IMR-90 (cell line): ENCODE measurements at regions not wholly inside any gene's neighbourhood (a gene's known extent, or its start where the extent isn't known, plus 50 kb on each side); places are given as distances from the start of the nearest gene placed in this dataset.

Source experiments
- ATAC-seq: fragments of 200-7000 bp; cut with Tn5 transposase; 2 replicates; pipeline ENCODE4 v1.9.1; 2020; ENCODE audit warnings: low read depth, mild to moderate bottlenecking, moderate library complexity
- BruUV-seq: library from RNA; stranded (reverse); fragments of 400-500 nt; replicated peaks from 2 replicates; lab custom pipeline; 2021; lab: Mats Ljungman, UMichigan
- CTCF ChIA-PET: fragments of 300-600 bp; formaldehyde crosslinking; extraction: SDS; loops from one replicate; lab custom pipeline; 2021; ENCODE audit warnings: antibody characterized with exemption; lab: Yijun Ruan, JAX
- POLR2A ChIA-PET: fragments of 300-600 bp; sonication (Branson Sonifier 250); formaldehyde crosslinking; loops from one replicate; lab custom pipeline; 2022; ENCODE audit warnings: antibody characterized with exemption; ENCODE audit not compliant: unreplicated experiment; lab: Charles Lee
- DNase-seq: peaks from one replicate; pipeline ENCODE4 v3.0.0; 2013
- H2AFZ ChIP-seq: replicated peaks from 2 replicates; pipeline ENCODE3; 2013; ENCODE audit warnings: low read length, mild to moderate bottlenecking; ENCODE audit not compliant: poor library complexity
- H2AK5ac ChIP-seq: 2 replicates; pipeline ENCODE4 v1.6.1; 2013; ENCODE audit warnings: low read depth, low read length, inconsistent platforms
- H2AK9ac ChIP-seq: replicated peaks from 2 replicates; pipeline ENCODE3; 2013; ENCODE audit warnings: mild to moderate bottlenecking, low read depth, low read length, moderate library complexity; ENCODE audit not compliant: poor library complexity
- H2BK120ac ChIP-seq: 2 replicates; pipeline ENCODE4 v1.6.1; 2013; ENCODE audit warnings: low read depth, low read length, inconsistent platforms
- H2BK15ac ChIP-seq: 3 replicates; pipeline ENCODE4 v1.6.1; 2013; ENCODE audit warnings: low read depth, low read length, inconsistent platforms
- H2BK20ac ChIP-seq: 2 replicates; pipeline ENCODE4 v1.6.1; 2013; ENCODE audit warnings: low read depth, mild to moderate bottlenecking, inconsistent platforms, low read length, moderate library complexity
- H2BK5ac ChIP-seq: 2 replicates; pipeline ENCODE4 v1.6.1; 2013; ENCODE audit warnings: mild to moderate bottlenecking, low read depth, low read length, inconsistent platforms; ENCODE audit not compliant: poor library complexity, severe bottlenecking
- H3K14ac ChIP-seq: replicated peaks from 2 replicates; pipeline ENCODE4 v1.6.1; 2013; ENCODE audit warnings: low read depth, low read length, inconsistent platforms
- H3K18ac ChIP-seq: 2 replicates; pipeline ENCODE4 v1.6.1; 2013; ENCODE audit warnings: low read depth, low read length, control low read depth
- H3K23ac ChIP-seq: 2 replicates; pipeline ENCODE4 v1.6.1; 2013; ENCODE audit warnings: low read depth, low read length, inconsistent platforms
- H3K27ac ChIP-seq: 2 replicates; pipeline ENCODE4 v1.5.1; 2013; ENCODE audit warnings: mild to moderate bottlenecking, control low read depth, low read length; ENCODE audit not compliant: insufficient read depth
- H3K27me3 ChIP-seq: 2 replicates; pipeline ENCODE4 v1.6.1; 2013; ENCODE audit warnings: low read length; ENCODE audit not compliant: control insufficient read depth, insufficient read depth
- H3K36me3 ChIP-seq: 2 replicates; pipeline ENCODE4 v1.6.1; 2013; ENCODE audit warnings: low read length, mixed read lengths; ENCODE audit not compliant: control insufficient read depth, insufficient read depth
- H3K4ac ChIP-seq: 2 replicates; pipeline ENCODE4 v1.6.1; 2013; ENCODE audit warnings: low read depth, low read length, inconsistent platforms
- H3K4me1 ChIP-seq: 2 replicates; pipeline ENCODE4 v1.6.1; 2013; ENCODE audit warnings: low read length, mixed read lengths; ENCODE audit not compliant: control insufficient read depth, insufficient read depth
- H3K4me2 ChIP-seq: 2 replicates; pipeline ENCODE4 v1.6.1; 2013; ENCODE audit warnings: low read depth, mild to moderate bottlenecking, control low read depth, low read length, moderate library complexity
- H3K4me3 ChIP-seq: 2 replicates; pipeline ENCODE4 v1.5.1; 2013; ENCODE audit warnings: low read depth, mild to moderate bottlenecking, control low read depth, low read length, moderate library complexity; ENCODE audit not compliant: insufficient read depth
- H3K56ac ChIP-seq: 2 replicates; pipeline ENCODE4 v1.6.1; 2013; ENCODE audit warnings: low read length, inconsistent platforms; ENCODE audit not compliant: insufficient read depth; ENCODE audit errors: extremely low read depth
- H3K79me1 ChIP-seq, 2 experiments: 2 replicates each; pipeline ENCODE4 v1.6.1; 2013; ENCODE audit warnings: low read length in 2 of 2, inconsistent platforms in 1 of 2, low read depth in 1 of 2
- H3K9ac ChIP-seq: 2 replicates; pipeline ENCODE4 v1.6.1; 2013; ENCODE audit warnings: low read depth, low read length, control low read depth
- H3K9me1 ChIP-seq: 2 replicates; pipeline ENCODE4 v1.6.1; 2013; ENCODE audit warnings: low read length, inconsistent platforms; ENCODE audit not compliant: insufficient read depth
- H3K9me3 ChIP-seq: 2 replicates; pipeline ENCODE4 v1.6.1; 2013; ENCODE audit warnings: low read length; ENCODE audit not compliant: control insufficient read depth, insufficient read depth
- H4K20me1 ChIP-seq: 2 replicates; pipeline ENCODE4 v1.6.1; 2013; ENCODE audit warnings: low read length, inconsistent platforms; ENCODE audit not compliant: insufficient read depth
- H4K5ac ChIP-seq: 2 replicates; pipeline ENCODE4 v1.6.1; 2013; ENCODE audit warnings: mild to moderate bottlenecking, low read depth, low read length, control low read depth
- H4K8ac ChIP-seq, 2 experiments: 2 replicates each; pipeline ENCODE4 v1.6.1; 2013; ENCODE audit warnings: low read depth in 2 of 2, low read length in 2 of 2, control low read depth in 1 of 2, inconsistent platforms in 1 of 2
- H4K91ac ChIP-seq: 2 replicates; pipeline ENCODE4 v1.6.1; 2013; ENCODE audit warnings: low read depth, low read length, inconsistent platforms; ENCODE audit not compliant: insufficient read depth
- CEBPB ChIP-seq: IDR thresholded peaks from 2 replicates; pipeline ENCODE4 v1.6.1; 2012; ENCODE audit warnings: low read depth, low read length, improper control_type of control experiment
- CHD1 ChIP-seq: IDR thresholded peaks from 2 replicates; pipeline ENCODE4 v1.6.1; 2012; ENCODE audit warnings: low read depth, low read length, improper control_type of control experiment
- MAZ ChIP-seq: IDR thresholded peaks from 2 replicates; pipeline ENCODE4 v1.6.1; 2012; ENCODE audit warnings: low read depth, mild to moderate bottlenecking, low read length, improper control_type of control experiment, moderate library complexity, borderline replicate concordance
- NFE2L2 ChIP-seq: fragments of 150-350 bp; IDR thresholded peaks from 2 replicates; pipeline ENCODE4 v1.6.1; 2016; ENCODE audit warnings: low read depth, mild to moderate bottlenecking, low read length
- POLR2A ChIP-seq: IDR thresholded peaks from 2 replicates; pipeline ENCODE4 v1.6.1; 2012; ENCODE audit warnings: mild to moderate bottlenecking, low read depth, low read length
- RAD21 ChIP-seq: IDR thresholded peaks from 2 replicates; pipeline ENCODE4 v1.6.1; 2012; ENCODE audit warnings: low read length, improper control_type of control experiment
- RFX5 ChIP-seq: IDR thresholded peaks from 2 replicates; pipeline ENCODE4 v1.8.0; 2012; ENCODE audit warnings: low read depth, mild to moderate bottlenecking, low read length, moderate library complexity
- SMC3 ChIP-seq: fragments of 150-350 bp; IDR thresholded peaks from 2 replicates; pipeline ENCODE4 v1.6.1; 2016; ENCODE audit warnings: low read depth, mild to moderate bottlenecking, antibody characterized with exemption, low read length, moderate library complexity
- WGBS, 2 experiments: methylation state at CpG; one replicate each; pipeline versions ENCODE4 v1.1.5 to v1.1.7; 2013; ENCODE audit warnings: missing lambda C conversion rate in 2 of 2; ENCODE audit not compliant: insufficient read length in 1 of 2; ENCODE audit errors: extremely low coverage in 2 of 2; 5-methylcytosine and 5-hydroxymethylcytosine counted together
- dilution Hi-C: fragments of 300-500 bp; cut with HindIII; formaldehyde crosslinking; loops from one replicate; pipeline ENCODE4 v1.14.3; 2018; ENCODE audit warnings: low sequenced_read_pairs; ENCODE audit not compliant: unreplicated experiment
- in situ Hi-C: fragments of 300-500 bp; cut with MboI; formaldehyde crosslinking; loops from 3 replicates; pipeline ENCODE4 v1.14.3; 2019; ENCODE audit warnings: low sequenced_read_pairs, inconsistent platforms, mixed read lengths
- intact Hi-C: fragments of 100-400 bp; cut with micrococcal nuclease; formaldehyde crosslinking; loops from 2 replicates; pipeline ENCODE4 v1.10.0; 2022

GRCh38 chr3:26011276-26011675 lies 221.4 kb downstream of the OXSM start:
- Histone ChIP-seq H3K9me1 (no peaks in the 10 kb centered on the region), H3K9ac (no peak overlapping the region), H2AK9ac (no peak overlapping the region), H3K79me1 (no peaks in the 10 kb centered on the region), H2AFZ (no peak overlapping the region), H3K4me2 (no peak overlapping the region), H3K4ac (no peak overlapping the region), H4K5ac (no peak overlapping the region), H3K36me3 (no peaks in the 10 kb centered on the region), H3K4me1 (no peaks in the 10 kb centered on the region), H2BK15ac (no peak overlapping the region), H2AK5ac (no peak overlapping the region), H3K14ac (no peak overlapping the region), H3K23ac (no peak overlapping the region), H4K8ac (no peak overlapping the region), H3K9me3 (peaks cover 13% of the 10 kb centered on the region), H2BK120ac (no peak overlapping the region), H2BK20ac (no peak overlapping the region), H4K91ac (no peak overlapping the region), H4K20me1 (no peaks in the 10 kb centered on the region), H3K27me3 (no peaks in the 10 kb centered on the region), H3K56ac (no peak overlapping the region), H3K4me3 (no peak overlapping the region), H2BK5ac (no peak overlapping the region), H3K27ac (no peak overlapping the region), H3K18ac (no peak overlapping the region)
- in situ Hi-C loops = no loop called here
- ATAC-seq (no peak), DNase-seq (no peak)
- intact Hi-C loops = no loop called here
- BruUV-seq = no TSS peak
- WGBS, 2 experiments = no CpG with 5 or more reads among the region's 6 CpGs
- dilution Hi-C loops = no loop called here
- CTCF ChIA-PET = no interaction called here
- TF ChIP-seq RFX5 (no peak), CHD1 (no peak), CEBPB (no peak), MAZ (no peak), NFE2L2 (no peak), RAD21 (no peak), SMC3 (no peak), POLR2A (no peak)
- POLR2A ChIA-PET = no interaction called here
